Rectal smooth muscle tissue (tissue), 1 donor: ENCODE measurements at regions not wholly inside any gene's neighbourhood (a gene's known extent, or its start where the extent isn't known, plus 50 kb on each side); places are given as distances from the start of the nearest gene placed in this dataset.
"Not testable (repeated sequence)": the region's sequence is repeated elsewhere in the genome, so short reads cannot be mapped to it uniquely, and the experiment has no call there.

ENCODE experiments used
- H3K27ac ChIP-seq: one replicate; pipeline ENCODE4 v1.7.0; 2013; ENCODE audit warnings: low read depth, low read length, inconsistent platforms
- H3K27me3 ChIP-seq: one replicate; pipeline ENCODE4 v1.7.0; 2013; ENCODE audit warnings: low read length; ENCODE audit not compliant: control insufficient read depth, insufficient read depth
- H3K36me3 ChIP-seq: one replicate; pipeline ENCODE4 v1.7.0; 2013; ENCODE audit warnings: low read length; ENCODE audit not compliant: control insufficient read depth, insufficient read depth
- H3K4me1 ChIP-seq: one replicate; pipeline ENCODE4 v1.7.0; 2013; ENCODE audit warnings: low read length; ENCODE audit not compliant: control insufficient read depth, insufficient read depth
- H3K4me3 ChIP-seq: one replicate; pipeline ENCODE4 v1.7.0; 2013; ENCODE audit warnings: low read length
- H3K9ac ChIP-seq: one replicate; pipeline ENCODE4 v1.7.0; 2013; ENCODE audit warnings: low read length

GRCh38 chr12:19800884-19801283 is 361.6 kb downstream of the AEBP2 start:
- Histone ChIP-seq H3K27ac (no peak overlapping the region), H3K27me3 (no peaks in the 10 kb centered on the region), H3K36me3 (no peaks in the 10 kb centered on the region), H3K4me3 (no peak overlapping the region), H3K4me1 (no peaks in the 10 kb centered on the region), H3K9ac (no peak overlapping the region)

GRCh38 chr12:19801941-19802340 is 362.6 kb downstream of the AEBP2 start:
- H3K9ac ChIP-seq: no peak overlapping the region
- H3K27ac ChIP-seq: no peak overlapping the region
- no peaks in the 10 kb centered on the region for H3K36me3 ChIP-seq
- H3K4me3 ChIP-seq: no peak overlapping the region
- H3K27me3 ChIP-seq: no peaks in the 10 kb centered on the region
- H3K4me1 ChIP-seq: no peaks in the 10 kb centered on the region

- Histone ChIP-seq H3K27ac (no peak overlapping the region), H3K4me3 (no peak overlapping the region), H3K36me3 (no peaks in the 10 kb centered on the region), H3K27me3 (no peaks in the 10 kb centered on the region), H3K4me1 (no peaks in the 10 kb centered on the region), H3K9ac (no peak overlapping the region)
Observed at GRCh38 chr12:19802915-19803314, 363.6 kb downstream of the AEBP2 start.

- no peaks in the 10 kb centered on the region for H3K36me3 ChIP-seq
- H3K4me3 ChIP-seq: no peak overlapping the region
- no peaks in the 10 kb centered on the region for H3K4me1 ChIP-seq
- H3K27ac ChIP-seq: no peak overlapping the region
- H3K9ac ChIP-seq: no peak overlapping the region
- no peaks in the 10 kb centered on the region for H3K27me3 ChIP-seq
Observed at GRCh38 chr12:19804737-19805136, 365.4 kb downstream of the AEBP2 start.

- no peak overlapping the region for H3K9ac ChIP-seq
- no peaks in the 10 kb centered on the region for H3K36me3 ChIP-seq
- no peak overlapping the region for H3K27ac ChIP-seq
- H3K4me1 ChIP-seq: no peaks in the 10 kb centered on the region
- no peaks in the 10 kb centered on the region for H3K27me3 ChIP-seq
- no peak overlapping the region for H3K4me3 ChIP-seq
Observed at GRCh38 chr12:19808371-19808770, 369.1 kb downstream of the AEBP2 start.

- H3K4me1 ChIP-seq: no peaks in the 10 kb centered on the region
- no peak overlapping the region for H3K27ac ChIP-seq
- H3K27me3 ChIP-seq: no peaks in the 10 kb centered on the region
- no peaks in the 10 kb centered on the region for H3K36me3 ChIP-seq
- H3K4me3 ChIP-seq: no peak overlapping the region
- H3K9ac ChIP-seq: no peak overlapping the region
Observed at GRCh38 chr12:19810213-19810612, 370.9 kb downstream of the AEBP2 start.

GRCh38 chr12:19811922-19812321 is 372.6 kb downstream of the AEBP2 start:
- Histone ChIP-seq H3K27ac (no peak overlapping the region), H3K27me3 (no peaks in the 10 kb centered on the region), H3K4me1 (no peaks in the 10 kb centered on the region), H3K36me3 (no peaks in the 10 kb centered on the region), H3K9ac (no peak overlapping the region), H3K4me3 (no peak overlapping the region)

- no peak overlapping the region for H3K9ac ChIP-seq
- H3K4me1 ChIP-seq: no peaks in the 10 kb centered on the region
- H3K36me3 ChIP-seq: no peaks in the 10 kb centered on the region
- no peaks in the 10 kb centered on the region for H3K27me3 ChIP-seq
- H3K27ac ChIP-seq: no peak overlapping the region
- no peak overlapping the region for H3K4me3 ChIP-seq
Observed at GRCh38 chr12:19819231-19819630, 379.9 kb downstream of the AEBP2 start.

GRCh38 chr12:19822476-19822875 is 383.2 kb downstream of the AEBP2 start:
- no peak overlapping the region for H3K9ac ChIP-seq
- H3K4me1 ChIP-seq: no peaks in the 10 kb centered on the region
- no peaks in the 10 kb centered on the region for H3K27me3 ChIP-seq
- no peak overlapping the region for H3K27ac ChIP-seq
- H3K4me3 ChIP-seq: no peak overlapping the region
- no peaks in the 10 kb centered on the region for H3K36me3 ChIP-seq

- H3K9ac ChIP-seq, H3K27me3 ChIP-seq, H3K4me1 ChIP-seq, H3K36me3 ChIP-seq, H3K4me3 ChIP-seq, H3K27ac ChIP-seq: not testable (repeated sequence)
Observed at GRCh38 chr12:19823326-19823725, 384.0 kb downstream of the AEBP2 start.

- no peak overlapping the region for H3K9ac ChIP-seq
- H3K36me3 ChIP-seq: no peaks in the 10 kb centered on the region
- H3K27ac ChIP-seq: no peak overlapping the region
- H3K27me3 ChIP-seq: no peaks in the 10 kb centered on the region
- H3K4me3 ChIP-seq: no peak overlapping the region
- H3K4me1 ChIP-seq: no peaks in the 10 kb centered on the region
Observed at GRCh38 chr12:19826980-19827550, 387.8 kb downstream of the AEBP2 start.

GRCh38 chr12:19829100-19829853 is 390.0 kb downstream of the AEBP2 start:
- Histone ChIP-seq H3K9ac (no peak overlapping the region), H3K27me3 (no peaks in the 10 kb centered on the region), H3K27ac (no peak overlapping the region), H3K4me3 (no peak overlapping the region), H3K36me3 (no peaks in the 10 kb centered on the region), H3K4me1 (no peaks in the 10 kb centered on the region)

- H3K9ac ChIP-seq: no peak overlapping the region
Observed at GRCh38 chr12:19830446-19830845, 391.2 kb downstream of the AEBP2 start.

More at GRCh38 chr12:19830446-19830845, 391.2 kb downstream of the AEBP2 start:
- Histone ChIP-seq H3K4me3 (no peak overlapping the region), H3K36me3 (no peaks in the 10 kb centered on the region), H3K27ac (no peak overlapping the region), H3K27me3 (no peaks in the 10 kb centered on the region), H3K4me1 (no peaks in the 10 kb centered on the region)
